COR-L47 (cell line): ENCODE measurements at regions not wholly inside any gene's neighbourhood (a gene's known extent, or its start where the extent isn't known, plus 50 kb on each side); places are given as distances from the start of the nearest gene placed in this dataset.

Experiments used
- DNase-seq: peaks from one replicate; lab custom pipeline; 2025; lab: John Stamatoyannopoulos, UW

DNA sequence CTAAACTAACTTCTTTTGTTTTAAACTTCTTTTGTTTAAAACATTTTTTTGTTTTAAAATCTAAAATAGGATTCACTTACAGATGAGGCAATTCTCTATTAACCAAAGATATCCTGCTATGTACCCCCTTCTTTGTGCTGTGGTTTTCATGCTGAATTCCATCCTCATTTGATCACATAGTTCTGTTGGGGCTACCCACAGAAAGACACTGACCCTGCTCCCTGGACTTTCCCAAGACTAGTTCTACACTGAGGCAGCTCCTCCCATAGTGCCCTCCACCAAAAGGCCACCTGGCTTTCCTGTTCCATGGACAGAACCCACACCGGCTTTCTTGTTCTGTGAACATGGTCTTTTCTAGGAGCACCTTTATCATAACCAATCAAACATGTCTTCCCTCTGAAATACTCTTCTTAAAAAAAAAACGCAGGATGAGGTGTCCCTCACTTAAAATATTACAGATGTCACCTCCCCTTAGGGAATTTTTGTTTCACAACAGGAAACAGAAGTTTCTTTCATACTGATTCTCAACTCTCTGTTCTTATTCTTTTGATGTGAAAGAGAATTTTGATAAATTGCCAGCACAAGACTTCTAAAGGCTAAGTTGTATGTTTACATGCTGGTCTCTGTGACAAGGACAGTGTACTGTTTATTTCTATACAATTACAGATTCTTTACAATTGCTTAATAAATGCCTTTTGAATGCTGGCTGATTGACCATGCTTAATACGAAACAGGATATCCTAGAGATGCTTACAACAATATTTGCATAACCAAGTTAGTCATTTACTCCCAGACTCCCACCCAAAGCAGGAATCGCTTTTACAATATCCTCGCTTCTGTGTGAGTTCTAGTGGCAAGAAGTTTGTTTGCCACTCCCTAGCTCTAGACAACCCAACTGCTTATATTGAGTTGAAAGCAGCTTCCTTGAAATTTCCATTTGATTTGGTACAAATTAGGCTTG is 300.4 kb downstream of the DTWD2 start:
- no peak for DNase-seq

DNA sequence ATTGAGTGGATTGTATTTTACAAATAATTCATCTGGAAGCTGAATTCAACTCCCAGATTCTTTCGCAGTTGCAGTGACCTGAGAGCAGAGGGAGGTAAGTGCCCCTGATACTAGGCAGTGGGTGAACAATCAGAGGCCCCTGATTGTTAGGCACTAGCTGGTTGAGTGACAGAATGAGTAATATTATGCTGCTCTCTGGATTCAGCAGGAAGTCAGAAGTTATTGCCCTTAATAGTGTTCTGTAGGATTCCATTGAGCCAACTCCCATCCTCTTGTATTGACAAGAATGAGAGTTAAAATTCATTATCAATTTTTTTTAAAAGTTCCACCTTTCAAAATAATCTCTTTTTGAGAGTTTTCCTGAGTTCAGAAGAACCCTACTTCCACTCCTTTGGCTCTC is 301.2 kb downstream of the DTWD2 start:
- no peak for DNase-seq

- no peak for DNase-seq
These were observed 306.7 kb downstream of the DTWD2 start for GRCh38 chr5:118681655-118682054.

- DNase-seq = peak; percentile 12
These were observed 308.9 kb downstream of the DTWD2 start for GRCh38 chr5:118679264-118679940.

DNA sequence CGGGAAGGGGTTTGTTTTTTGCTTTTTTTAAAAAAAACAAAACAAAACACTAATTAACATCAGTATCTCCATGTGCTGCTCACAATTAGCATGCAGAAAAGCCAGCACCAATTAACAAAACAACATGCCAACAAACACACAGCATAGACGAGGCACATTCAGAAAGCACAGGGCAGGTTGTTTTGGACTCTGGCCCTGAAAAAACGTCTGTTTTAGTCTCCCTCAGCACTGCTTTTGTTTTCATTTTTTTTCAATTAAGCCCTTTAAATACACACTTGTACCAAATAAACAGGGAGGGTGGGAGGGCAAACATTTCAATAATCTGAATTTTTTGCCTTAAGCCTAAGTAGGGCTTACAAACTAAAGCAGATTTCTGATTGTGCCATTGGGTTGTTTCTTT is 309.6 kb downstream of the DTWD2 start:
- no peak for DNase-seq

GRCh38 chr5:118675247-118675646 is 313.1 kb downstream of the DTWD2 start:
- DNase-seq = no peak

DNA sequence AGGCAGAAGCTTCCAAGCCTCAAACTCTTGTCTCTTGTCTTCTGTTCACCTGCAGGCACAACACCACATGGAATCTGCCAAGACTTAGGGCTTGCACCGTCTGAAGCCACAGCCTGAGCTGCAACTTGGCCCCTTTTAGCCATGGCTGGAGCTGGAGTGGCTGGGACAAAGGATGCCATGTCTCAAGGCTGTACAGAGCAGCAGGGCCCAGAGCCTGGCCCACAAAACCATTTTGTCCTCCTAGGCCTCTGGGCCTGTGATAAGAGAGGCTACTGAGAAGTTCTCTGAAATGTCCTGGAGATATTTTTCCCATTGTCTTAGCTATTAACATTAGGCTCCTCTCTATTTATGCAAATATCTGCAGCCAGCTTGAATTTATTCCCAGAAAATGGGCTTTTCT is 330.8 kb downstream of the DTWD2 start:
- DNase-seq = no peak

- no peak for DNase-seq
These were observed 334.5 kb downstream of the DTWD2 start for GRCh38 chr5:118653872-118654271.

DNA sequence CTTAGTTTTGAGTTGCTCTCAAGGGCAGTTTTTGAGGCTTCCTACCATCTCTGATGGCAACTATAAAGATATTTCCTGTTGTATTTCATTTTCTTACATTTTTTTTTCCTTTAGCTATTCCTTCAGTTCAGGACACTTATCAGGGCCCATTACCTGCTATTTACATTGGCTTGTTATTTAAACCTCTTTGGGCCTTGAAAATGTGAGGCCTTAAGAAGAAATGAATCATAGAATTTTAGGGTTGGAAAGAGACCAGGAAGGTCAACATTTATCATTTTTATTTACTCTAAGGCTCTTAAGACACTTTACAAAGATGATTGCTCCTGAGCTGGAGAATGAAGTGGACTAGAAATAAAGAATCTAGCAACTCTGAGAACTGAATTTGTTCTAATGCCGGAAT is 335.2 kb downstream of the DTWD2 start:
- DNase-seq = no peak

DNA sequence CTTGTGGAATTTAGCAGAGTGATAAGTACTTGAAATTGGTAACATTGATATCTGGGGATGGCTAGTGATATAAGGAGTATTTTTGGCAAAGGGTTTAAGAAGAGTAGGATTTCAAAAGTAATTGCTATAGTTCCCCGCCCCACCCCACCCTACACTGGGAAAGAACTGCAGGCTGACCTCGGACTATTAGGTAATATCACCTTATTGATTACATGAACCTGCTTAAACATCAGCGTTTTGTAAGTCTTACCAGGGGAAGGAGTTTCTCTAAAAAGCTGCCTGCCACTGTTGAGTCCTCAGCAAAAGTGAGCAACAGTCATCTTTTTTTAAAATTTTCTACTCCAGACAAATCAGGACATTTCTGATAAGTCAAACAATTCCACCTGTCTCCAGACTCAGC is 337.3 kb downstream of the DTWD2 start:
- no peak for DNase-seq

DNA sequence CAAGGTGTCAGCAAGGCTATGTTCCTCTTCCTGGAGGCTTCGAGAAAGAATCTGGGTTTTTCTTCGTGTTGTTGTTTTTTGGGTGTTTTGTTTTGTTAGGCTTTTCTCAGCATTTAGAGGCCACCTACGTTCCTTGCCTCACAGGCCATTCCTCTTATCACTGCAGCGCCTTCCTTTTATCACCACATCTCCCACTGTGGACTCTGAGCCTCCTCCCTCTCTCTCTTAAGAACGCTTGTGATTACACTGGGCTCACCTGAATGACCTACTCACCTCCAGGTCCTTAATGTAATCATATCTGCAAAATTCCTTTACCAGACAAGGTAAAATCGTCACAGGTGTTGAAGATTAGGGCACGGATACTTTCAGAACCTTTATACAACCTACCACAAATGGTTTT is 340.8 kb downstream of the DTWD2 start:
- DNase-seq = no peak

DNA sequence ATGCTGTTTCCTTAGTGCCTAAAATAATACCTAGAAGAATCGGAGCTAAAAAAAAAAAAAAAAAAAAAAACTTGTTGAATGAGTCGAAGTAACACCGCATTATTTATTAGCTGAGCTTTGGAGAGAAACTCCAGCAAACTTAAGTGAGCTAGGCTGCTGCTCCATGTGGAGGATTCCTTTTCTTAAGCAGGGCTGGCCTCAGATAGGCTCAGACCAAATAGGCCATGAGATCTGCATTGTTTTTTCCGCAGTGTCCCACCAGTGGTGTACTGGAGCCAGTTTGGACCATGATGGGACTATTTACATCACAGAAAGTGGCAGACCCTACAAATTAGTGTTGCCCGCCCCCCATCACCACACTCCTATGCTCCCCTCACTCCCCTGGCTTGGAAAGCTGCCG is 341.4 kb downstream of the DTWD2 start:
- no peak for DNase-seq

GRCh38 chr5:118637947-118638670 is 350.2 kb downstream of the DTWD2 start:
- no peak for DNase-seq

DNA sequence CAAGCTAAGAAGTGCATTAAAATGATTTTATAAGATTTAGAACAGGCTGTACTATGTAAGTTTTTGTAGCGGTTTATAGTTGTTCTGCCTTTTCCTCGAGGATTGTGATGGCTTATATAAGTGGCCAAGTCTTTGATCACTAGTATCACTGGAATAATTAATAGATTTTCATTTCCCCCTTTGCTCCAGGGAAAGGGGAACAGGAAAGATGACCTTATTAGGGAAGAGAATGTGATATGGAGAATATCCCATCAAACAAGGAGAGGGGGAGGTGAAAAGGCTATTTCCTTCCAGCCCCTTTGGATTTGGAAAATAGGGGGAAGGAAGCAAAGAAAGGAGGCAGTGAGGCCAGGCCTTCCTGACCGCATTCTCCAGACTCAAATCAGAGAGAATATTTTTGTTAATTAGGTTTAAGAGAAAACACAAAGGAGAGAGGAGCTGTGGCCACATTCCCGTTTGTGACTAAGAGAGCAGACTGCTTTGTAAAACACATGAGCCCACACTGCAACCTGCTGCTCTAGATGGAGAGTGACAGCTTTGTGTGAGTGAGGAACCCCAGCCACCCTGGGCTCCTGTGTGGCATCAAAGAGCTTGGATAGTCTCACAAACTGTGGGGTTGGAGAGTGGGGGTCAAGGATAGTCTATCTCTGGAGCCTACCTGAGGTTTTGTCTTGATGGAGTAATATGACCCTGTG is 359.5 kb downstream of the DTWD2 start:
- no peak for DNase-seq

DNA sequence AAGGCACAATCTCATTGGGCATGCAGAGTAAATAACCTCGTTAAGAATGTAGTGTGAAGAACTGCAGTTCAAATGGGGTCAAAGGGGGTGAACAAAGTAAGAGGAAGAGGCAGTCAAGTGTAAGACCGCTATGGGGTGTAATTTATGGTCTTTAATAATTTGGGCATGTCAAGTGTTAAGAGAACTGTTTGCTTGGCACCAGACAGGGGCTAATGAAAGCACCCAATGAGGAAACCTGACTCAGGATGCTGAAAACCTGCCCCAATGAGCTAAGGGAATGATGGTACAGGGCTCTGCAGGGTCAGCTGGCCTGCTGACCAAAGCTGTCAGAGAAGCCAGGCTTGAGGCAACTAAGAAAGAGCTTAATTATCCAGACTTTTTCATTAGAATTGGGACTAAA is 368.1 kb downstream of the DTWD2 start:
- DNase-seq = no peak

DNA sequence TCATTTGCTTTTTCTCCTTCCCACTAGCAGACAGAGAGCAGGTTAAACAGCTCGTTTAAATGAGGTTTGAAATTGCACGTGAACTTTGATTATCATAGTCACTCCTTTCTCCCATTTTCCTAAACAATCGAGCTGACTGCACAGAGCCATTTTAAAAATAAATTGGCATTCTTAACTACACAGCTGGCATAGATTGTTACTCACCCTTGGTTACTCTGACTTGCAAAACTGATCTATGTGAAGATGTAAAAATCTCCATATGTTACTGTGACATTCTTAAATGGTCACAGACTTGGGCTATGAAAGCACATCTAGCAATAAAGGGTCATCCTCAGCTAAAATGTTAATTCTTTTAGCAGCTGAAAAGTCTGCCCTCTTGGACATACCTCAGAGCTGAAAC is 368.5 kb downstream of the DTWD2 start:
- no peak for DNase-seq

- DNase-seq = no peak
These were observed 372.1 kb downstream of the DTWD2 start for GRCh38 chr5:118616281-118616680.

- DNase-seq = no peak
These were observed 373.5 kb downstream of the DTWD2 start for GRCh38 chr5:118614731-118615456.

DNA sequence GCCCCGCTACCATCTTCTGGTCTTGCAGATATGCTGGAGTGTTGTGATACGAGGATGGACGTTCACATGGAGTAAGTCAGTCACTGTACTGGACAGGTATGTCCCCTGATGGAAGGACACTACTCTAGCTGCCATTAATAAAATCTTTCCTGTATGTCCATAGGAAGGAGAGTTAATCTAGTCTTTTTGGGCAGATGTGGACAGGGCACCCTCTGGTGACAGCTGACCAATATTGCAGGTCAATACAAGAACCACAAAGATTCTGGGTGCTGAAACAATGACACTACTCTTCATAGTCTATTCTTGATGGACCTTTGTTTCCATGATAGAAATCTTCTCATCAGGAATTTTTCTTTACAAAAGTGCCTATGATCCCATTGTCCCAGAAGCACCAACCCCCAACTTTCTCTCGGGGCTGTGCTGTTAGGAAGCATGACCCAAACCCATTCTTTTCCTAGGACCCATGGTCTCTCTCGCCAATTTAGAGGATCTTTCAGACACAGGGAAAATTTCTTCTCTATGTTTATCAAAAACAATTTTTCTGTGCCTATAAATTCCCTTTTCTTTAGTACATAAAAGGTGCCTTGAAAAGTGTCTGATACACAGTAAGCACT is 376.9 kb downstream of the DTWD2 start:
- DNase-seq = no peak

DNA sequence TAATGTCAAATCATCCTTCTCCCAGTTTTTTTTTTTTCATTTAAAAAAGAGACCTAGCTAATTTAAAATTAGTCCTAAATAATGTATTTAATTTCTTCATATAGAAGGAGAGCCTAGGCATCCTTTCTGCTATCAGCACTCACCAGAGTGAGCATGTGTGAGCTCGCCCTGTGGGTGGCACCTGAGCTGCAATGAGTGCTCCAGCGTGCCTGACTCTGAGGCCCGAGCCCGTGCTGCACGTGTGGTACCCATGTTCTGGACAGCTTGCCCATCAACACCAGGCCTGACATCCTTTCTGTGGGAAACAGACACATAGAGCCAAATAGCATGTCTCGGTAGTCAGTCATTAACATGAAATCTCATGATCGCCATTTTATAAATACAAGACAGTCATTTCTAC is 381.4 kb downstream of the DTWD2 start:
- DNase-seq = no peak

DNA sequence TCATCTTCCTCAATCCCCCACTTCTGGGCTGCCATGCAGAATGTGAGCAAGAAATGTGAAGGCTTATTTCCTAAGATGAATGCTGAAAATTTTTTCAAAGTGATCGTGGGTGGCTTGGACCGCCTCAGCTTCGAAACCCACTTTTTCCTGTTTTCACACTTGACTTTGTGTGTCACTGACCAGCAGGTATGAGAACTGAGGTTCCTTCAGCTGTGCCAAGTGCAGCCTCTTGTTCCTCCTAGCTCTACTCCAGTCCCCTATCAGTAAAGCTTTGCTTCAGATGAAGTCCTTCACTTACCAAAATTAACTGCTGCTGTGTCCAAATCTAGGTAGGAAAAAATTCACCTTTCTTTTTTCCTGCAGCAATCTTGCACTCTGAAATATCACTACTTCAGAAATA is 382.6 kb downstream of the DTWD2 start:
- DNase-seq = no peak
